ENCODE measurements at regions not wholly inside any gene's neighbourhood (a gene's known extent, or its start where the extent isn't known, plus 50 kb on each side); places are given as distances from the start of the nearest gene placed in this dataset.

DNA sequence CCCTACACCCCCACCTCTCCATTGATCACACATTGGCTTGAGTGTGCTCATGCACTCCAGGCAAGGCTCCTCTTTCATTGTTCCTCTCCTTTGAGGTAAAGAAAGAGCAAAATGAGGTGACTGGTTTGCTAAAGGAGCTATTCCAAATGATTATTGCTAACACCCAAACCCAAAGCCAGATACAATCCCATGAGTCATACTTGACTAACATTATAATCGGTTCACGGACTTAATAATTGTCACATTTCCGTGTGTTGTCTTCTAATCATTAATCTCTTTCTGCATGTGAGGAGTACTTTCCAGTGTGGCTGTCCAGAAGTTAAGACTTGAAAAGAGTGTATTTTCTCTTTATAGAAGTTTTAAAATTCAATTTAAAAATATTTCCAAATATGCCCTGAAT is 174.3 kb upstream of the SFRP2 start:
- Histone ChIP-seq H4K20me1 (ENCODE audit: control insufficient read depth, extremely low read depth, insufficient read depth, low read length) (no peaks in the 10 kb centered on the region), H2AFZ (ENCODE audit: low read length) (no peak overlapping the region), H3K9ac (ENCODE audit: insufficient read depth, low read length) (no peak overlapping the region), H3K4me3 (replicated peaks in 1 of 4; ENCODE audit: control extremely low read depth in 1 of 4, insufficient read depth in 1 of 4, low read depth in 3 of 4, low read length in 4 of 4) (no peak overlapping the region), H3K27ac (ENCODE audit: insufficient read depth, low read length) (no peak overlapping the region), H3K4me2 (ENCODE audit: extremely low read depth, insufficient read depth, low read length) (no peak overlapping the region), H3K79me2 (ENCODE audit: control insufficient read depth, insufficient read depth, low read length) (no peaks in the 10 kb centered on the region), H3K9me3 (ENCODE audit: control insufficient read depth, insufficient read depth, low read depth, low read length) (no peaks in the 10 kb centered on the region), H3K27me3 (ENCODE audit: control insufficient read depth, insufficient read depth, low read length) (no peaks in the 10 kb centered on the region), H3K4me1 (ENCODE audit: control insufficient read depth, extremely low read depth, insufficient read depth, low read length) (no peaks in the 10 kb centered on the region), H3K36me3 (ENCODE audit: control insufficient read depth, insufficient read depth, low read length) (no peaks in the 10 kb centered on the region)
- TF ChIP-seq CTCF (conservative IDR thresholded peaks at IDR 0.05 in 1 of 2, IDR thresholded peaks at IDR 0.05 in 1 of 2; ENCODE audit: low read depth in 1 of 2, low read length in 2 of 2) (no peak), EZH2 (IDR thresholded peaks at IDR 0.05; ENCODE audit: low read length, missing control alignments) (no peak)
- no peak for DNase-seq (ENCODE audit: low read depth in 2 of 2)

DNA sequence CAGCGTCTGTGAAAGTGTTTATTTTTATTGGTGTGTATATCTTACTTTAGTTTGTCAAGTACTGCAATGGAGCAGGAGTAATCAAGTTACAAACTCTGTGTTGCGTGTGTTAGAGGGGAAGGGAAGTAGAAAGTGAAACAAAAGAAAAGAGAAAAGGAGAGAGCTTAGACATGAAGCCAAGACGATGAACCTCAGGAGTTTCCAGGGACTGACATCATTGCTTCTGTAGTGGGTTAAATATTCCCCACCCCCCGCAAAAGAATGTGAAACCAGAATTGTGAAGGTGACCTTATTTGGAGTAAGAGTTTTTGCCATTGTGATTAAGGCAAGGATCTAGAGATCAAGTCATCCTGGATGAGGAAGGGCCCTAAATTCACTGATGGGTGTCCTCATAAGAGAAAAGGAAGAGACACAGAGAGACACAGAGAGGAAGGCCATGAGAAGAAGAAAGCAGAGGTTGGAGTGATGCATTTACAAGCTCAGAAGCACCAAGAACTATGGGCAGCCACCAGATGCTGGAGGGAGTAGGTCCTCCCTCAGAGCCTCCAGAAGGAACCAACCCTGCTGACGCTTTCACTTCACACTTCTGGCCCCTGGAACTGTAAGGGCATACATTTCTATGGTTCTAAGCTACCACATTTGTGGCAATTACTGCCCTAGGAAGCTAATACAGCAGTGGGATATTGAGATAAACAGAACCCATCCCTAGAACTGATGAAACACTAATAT is 173.6 kb upstream of the SFRP2 start:
- H3K36me3 ChIP-seq (ENCODE audit: control insufficient read depth, insufficient read depth, low read length): no peaks in the 10 kb centered on the region
- TF ChIP-seq EZH2 (IDR thresholded peaks at IDR 0.05; ENCODE audit: low read length, missing control alignments) (no peak), CTCF (conservative IDR thresholded peaks at IDR 0.05 in 1 of 2, IDR thresholded peaks at IDR 0.05 in 1 of 2; ENCODE audit: low read depth in 1 of 2, low read length in 2 of 2) (no peak)
- H2AFZ ChIP-seq (ENCODE audit: low read length): no peak overlapping the region
- no peak overlapping the region for H3K4me2 ChIP-seq (ENCODE audit: extremely low read depth, insufficient read depth, low read length)
- H4K20me1 ChIP-seq (ENCODE audit: control insufficient read depth, extremely low read depth, insufficient read depth, low read length): no peaks in the 10 kb centered on the region
- no peak overlapping the region for H3K4me3 ChIP-seq (replicated peaks in 1 of 4; ENCODE audit: control extremely low read depth in 1 of 4, insufficient read depth in 1 of 4, low read depth in 3 of 4, low read length in 4 of 4)
- H3K79me2 ChIP-seq (ENCODE audit: control insufficient read depth, insufficient read depth, low read length): no peaks in the 10 kb centered on the region
- H3K9me3 ChIP-seq (ENCODE audit: control insufficient read depth, insufficient read depth, low read depth, low read length): no peaks in the 10 kb centered on the region
- H3K27me3 ChIP-seq (ENCODE audit: control insufficient read depth, insufficient read depth, low read length): no peaks in the 10 kb centered on the region
- DNase-seq (ENCODE audit: low read depth in 2 of 2): no peak
- no peak overlapping the region for H3K9ac ChIP-seq (ENCODE audit: insufficient read depth, low read length)
- H3K4me1 ChIP-seq (ENCODE audit: control insufficient read depth, extremely low read depth, insufficient read depth, low read length): no peaks in the 10 kb centered on the region
- no peak overlapping the region for H3K27ac ChIP-seq (ENCODE audit: insufficient read depth, low read length)

DNA sequence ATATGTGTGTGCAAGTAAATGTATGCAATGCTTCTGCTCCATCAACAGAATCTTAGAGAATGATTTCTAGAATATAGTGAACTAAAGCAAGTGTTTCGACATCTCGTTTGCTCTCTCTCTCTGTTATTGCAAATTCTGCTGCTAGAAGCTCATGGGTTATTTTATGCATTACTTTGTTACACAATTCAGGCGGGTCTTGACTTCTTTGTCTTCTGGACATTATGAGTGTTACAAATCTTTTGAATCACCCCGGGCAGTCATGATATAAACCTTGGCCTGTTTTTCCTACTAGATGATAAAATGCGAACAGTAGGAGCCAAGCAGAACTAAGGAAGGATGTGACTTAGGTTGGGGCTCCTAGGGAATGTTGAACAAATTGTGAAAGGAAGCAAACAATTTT is 166.4 kb upstream of the SFRP2 start:
- TF ChIP-seq EZH2 (IDR thresholded peaks at IDR 0.05; ENCODE audit: low read length, missing control alignments) (no peak), CTCF (conservative IDR thresholded peaks at IDR 0.05 in 1 of 2, IDR thresholded peaks at IDR 0.05 in 1 of 2; ENCODE audit: low read depth in 1 of 2, low read length in 2 of 2) (no peak)
- no peak overlapping the region for H3K4me2 ChIP-seq (ENCODE audit: extremely low read depth, insufficient read depth, low read length)
- H3K4me3 ChIP-seq (replicated peaks in 1 of 4; ENCODE audit: control extremely low read depth in 1 of 4, insufficient read depth in 1 of 4, low read depth in 3 of 4, low read length in 4 of 4): no peak overlapping the region
- no peak overlapping the region for H2AFZ ChIP-seq (ENCODE audit: low read length)
- no peaks in the 10 kb centered on the region for H3K79me2 ChIP-seq (ENCODE audit: control insufficient read depth, insufficient read depth, low read length)
- no peak overlapping the region for H3K9ac ChIP-seq (ENCODE audit: insufficient read depth, low read length)
- DNase-seq (ENCODE audit: low read depth in 2 of 2): no peak
- no peak overlapping the region for H3K27ac ChIP-seq (ENCODE audit: insufficient read depth, low read length)
- H3K27me3 ChIP-seq (ENCODE audit: control insufficient read depth, insufficient read depth, low read length): no peaks in the 10 kb centered on the region
- H3K36me3 ChIP-seq (ENCODE audit: control insufficient read depth, insufficient read depth, low read length): no peaks in the 10 kb centered on the region
- H3K9me3 ChIP-seq (ENCODE audit: control insufficient read depth, insufficient read depth, low read depth, low read length): no peaks in the 10 kb centered on the region
- H4K20me1 ChIP-seq (ENCODE audit: control insufficient read depth, extremely low read depth, insufficient read depth, low read length): no peaks in the 10 kb centered on the region
- H3K4me1 ChIP-seq (ENCODE audit: control insufficient read depth, extremely low read depth, insufficient read depth, low read length): no peaks in the 10 kb centered on the region
